ENCODE measurements at regions not wholly inside any gene's neighbourhood (a gene's known extent, or its start where the extent isn't known, plus 50 kb on each side); places are given as distances from the start of the nearest gene placed in this dataset.
A peak's percentile ranks its signal among the peaks of the same experiment; 100 is the strongest.
"Not testable (repeated sequence)": the region's sequence is repeated elsewhere in the genome, so short reads cannot be mapped to it uniquely, and the experiment has no call there.

- peak; percentile 60 for DNase-seq
Measured at GRCh38 chr5:102666164-102666946, 88.8 kb upstream of the PAM start.

GRCh38 chr5:102668220-102668932 lies 86.7 kb upstream of the PAM start:
- DNase-seq: peak; percentile 91

DNA sequence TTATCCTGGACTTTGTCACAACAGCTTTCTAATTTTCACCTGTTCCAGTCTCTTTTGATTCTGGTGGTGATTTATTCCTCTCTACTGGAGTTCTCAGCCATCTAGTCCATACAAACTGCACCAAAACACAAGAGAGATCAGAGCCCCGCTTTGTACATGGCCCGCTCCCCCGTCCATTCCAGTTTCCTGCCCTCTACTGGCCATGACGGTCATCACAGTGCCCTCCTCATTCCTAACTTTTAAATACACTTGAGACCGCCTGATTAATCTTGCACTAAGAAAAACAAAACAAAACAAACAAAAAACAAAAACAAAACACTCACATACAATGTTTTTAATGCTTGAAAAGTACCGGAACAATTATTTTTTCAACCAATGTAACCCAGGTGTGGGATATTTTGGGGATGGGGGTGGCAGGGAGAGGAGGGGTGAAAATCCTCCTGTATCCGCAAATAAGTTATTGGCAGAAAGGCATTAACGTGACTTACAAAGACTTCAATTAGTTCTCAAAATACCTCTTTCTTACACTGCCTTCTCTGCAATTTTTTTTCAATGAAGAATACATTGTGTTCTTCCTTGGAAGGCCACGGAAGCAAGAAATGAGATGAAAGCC lies 84.8 kb upstream of the PAM start:
- peak; percentile 67 for DNase-seq

- DNase-seq: peak; percentile 15
Measured at GRCh38 chr5:102671033-102671734, 83.9 kb upstream of the PAM start.

- no peak for DNase-seq
Measured at GRCh38 chr5:102678267-102679058, 76.6 kb upstream of the PAM start.

DNA sequence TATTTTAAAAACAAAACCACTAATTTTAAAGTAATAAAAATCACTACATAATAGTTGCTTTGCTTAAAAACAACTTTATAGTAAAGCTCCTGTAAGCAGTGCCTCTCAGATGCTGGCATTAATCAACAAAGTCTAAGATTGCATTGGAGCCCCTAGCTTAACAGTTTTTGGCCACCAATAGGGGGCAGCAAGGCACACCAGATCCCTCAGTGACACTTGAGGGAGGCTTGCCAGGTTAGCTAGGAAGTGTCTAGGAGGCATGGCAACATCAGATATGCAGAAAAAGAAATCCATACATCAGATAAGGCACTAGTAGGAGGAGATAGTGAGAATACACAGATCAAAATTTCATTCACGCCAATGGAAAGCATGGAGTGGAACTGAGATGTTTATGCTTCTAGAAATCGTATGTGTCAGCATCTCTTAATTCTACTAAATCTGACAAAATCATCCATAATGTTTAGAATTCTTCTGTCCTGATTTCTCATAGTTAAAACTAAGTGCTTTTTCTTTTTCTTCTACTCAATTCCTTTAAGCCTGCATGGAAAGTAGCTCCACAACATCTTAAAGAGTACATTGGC lies 73.6 kb upstream of the PAM start:
- peak; percentile 54 for DNase-seq

GRCh38 chr5:102682101-102682647 lies 72.9 kb upstream of the PAM start:
- DNase-seq: no peak

DNA sequence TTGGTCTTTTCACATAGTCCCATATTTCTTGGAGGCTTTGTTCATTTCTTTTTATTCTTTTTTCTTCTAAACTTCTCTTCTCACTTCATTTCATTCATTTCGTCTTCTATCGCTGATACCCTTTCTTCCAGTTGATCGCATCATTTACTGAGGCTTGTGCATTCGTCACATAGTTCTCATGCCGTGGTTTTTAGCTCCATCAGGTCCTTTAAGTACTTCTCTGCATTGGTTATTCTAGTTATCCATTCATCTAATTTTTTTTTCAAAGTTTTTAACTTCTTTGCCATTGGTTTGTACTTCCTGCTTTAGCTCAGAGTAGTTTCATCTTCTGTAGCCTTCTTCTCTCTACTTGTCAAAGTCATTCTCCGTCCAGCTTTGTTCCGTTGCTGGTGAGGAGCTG lies 67.0 kb upstream of the PAM start:
- not testable (repeated sequence) for DNase-seq

- not testable (repeated sequence) for DNase-seq
Measured at GRCh38 chr5:102688581-102689342, 66.3 kb upstream of the PAM start.

- no peak for DNase-seq
Measured at GRCh38 chr5:102690910-102691309, 64.2 kb upstream of the PAM start.

GRCh38 chr5:102691434-102691833 lies 63.7 kb upstream of the PAM start:
- DNase-seq: no peak

DNA sequence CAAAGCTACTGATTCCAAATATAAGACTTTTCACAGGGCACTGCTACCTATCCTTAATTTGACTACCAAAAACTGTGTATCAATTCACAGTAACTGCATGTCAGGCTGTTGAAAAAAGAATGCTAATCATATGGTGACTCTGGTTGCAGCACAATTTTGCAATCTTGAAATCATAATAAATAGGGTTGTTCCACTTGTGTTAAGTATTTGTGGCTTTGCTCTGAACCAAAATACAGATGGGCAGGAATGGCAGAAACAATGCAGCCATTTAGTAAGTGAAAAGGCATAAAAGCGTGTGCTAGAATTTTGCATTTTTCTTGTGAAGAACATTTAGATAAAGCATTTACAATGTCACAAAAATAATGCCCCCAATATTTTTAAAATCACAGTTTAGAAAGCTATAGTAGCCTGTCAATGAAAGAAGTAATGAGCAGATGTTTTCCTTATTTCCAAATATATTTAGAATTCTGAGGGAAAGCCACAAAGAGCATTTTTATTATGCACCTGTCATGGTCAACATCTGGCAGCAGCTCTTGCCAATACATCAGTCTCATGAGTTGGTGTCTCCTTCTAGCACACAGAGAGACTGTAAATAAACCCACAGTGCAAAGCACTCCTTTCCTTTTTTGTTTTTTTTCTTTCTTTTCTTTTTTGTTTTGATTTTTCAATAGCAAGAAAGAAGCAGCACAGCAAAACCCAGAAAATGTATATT lies 54.8 kb upstream of the PAM start:
- DNase-seq: no peak

DNA sequence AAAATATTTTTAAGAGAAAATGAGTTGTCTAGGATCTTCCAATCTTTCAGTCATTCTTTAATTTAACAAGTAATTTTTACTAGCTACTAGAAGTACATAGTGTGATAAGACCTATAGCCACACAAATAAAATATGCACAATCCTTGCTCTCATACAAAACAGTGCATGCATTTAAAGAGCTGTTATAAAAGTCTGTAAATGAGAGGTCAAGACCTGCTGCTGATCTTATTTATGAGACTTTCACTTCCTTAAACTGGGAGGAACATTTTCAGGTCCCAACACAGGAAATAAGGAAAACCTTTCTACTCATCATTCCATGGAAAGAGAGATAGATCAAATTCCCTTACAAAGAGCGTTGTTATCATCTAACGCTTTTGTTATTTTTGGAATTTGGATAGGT lies 54.2 kb upstream of the PAM start:
- DNase-seq: no peak

DNA sequence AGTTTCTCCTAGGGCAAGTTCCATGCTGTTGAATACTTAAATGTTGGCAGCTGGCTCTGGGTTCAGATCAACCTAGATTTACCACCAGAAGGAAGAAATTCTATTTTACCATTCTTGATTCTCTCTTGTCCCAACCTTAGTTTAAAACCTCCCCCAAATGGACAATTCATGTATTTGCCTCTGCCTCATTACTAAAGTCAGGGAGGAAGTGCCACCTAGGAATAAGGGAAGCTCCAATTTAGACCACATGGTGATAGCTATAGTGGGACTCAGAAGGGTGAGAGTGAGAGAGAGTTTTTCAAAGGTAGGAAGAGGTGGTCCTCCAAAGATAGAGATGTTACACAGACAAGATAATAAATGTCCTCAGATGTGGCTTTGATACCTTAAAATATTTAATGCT lies 53.4 kb upstream of the PAM start:
- no peak for DNase-seq

All from NCI-H1105 treated with DMSO at 0.1 percent for 48 hours (cell line).